A673 (cell line): ENCODE measurements at regions not wholly inside any gene's neighbourhood (a gene's known extent, or its start where the extent isn't known, plus 50 kb on each side); places are given as distances from the start of the nearest gene placed in this dataset.

ENCODE experiments used
- CTCF ChIP-seq: fragments of 300-800, 200-600 bp; sonication (generic); conservative IDR thresholded peaks from 2 replicates; pipeline ENCODE4 v1.5.1; 2017; ENCODE audit warnings: low read depth, mild to moderate bottlenecking, antibody characterized with exemption, low read length, moderate library complexity, mixed read lengths
- EZH2 ChIP-seq: fragments of 200-600 bp; sonication (generic); IDR thresholded peaks from 2 replicates; pipeline ENCODE4 v1.6.1; 2017; ENCODE audit warnings: borderline replicate concordance, low read depth, mild to moderate bottlenecking, mixed read lengths, antibody characterized with exemption, low read length; ENCODE audit not compliant: poor library complexity, severe bottlenecking

GRCh38 chr5:8940934-8941333 is 604.9 kb downstream of the SEMA5A start:
- TF ChIP-seq CTCF, result no peak
- TF ChIP-seq EZH2, result no peak
